ENCODE measurements at regions not wholly inside any gene's neighbourhood (a gene's known extent, or its start where the extent isn't known, plus 50 kb on each side); places are given as distances from the start of the nearest gene placed in this dataset.

DNA sequence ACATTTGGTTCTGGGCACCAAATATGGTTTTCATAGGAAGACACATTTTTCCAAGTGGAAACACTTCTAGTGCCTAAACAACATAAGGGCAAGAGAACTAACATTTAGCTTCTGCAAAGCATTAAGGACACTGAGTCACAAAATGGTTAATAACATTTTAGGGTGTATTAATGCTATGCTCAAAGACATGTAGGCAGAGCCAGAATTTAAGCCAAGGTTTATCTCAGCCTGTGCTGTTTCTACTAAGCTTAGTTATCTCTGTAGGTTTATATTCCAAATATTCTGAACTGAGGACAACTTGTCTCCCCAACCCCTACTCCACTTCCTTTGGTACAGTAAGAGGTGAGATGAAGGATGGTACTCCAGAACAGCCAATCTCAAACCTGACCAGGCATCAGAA is 54.1 kb upstream of the AKAP13 start:
- Histone ChIP-seq H3K14ac (replicated peaks; ENCODE audit: low read depth, low read length) (no peak overlapping the region), H4K91ac (ENCODE audit: insufficient read depth, low read depth, low read length) (no peak overlapping the region), H3K23ac (ENCODE audit: low read depth, low read length) (no peak overlapping the region), H2BK15ac (ENCODE audit: low read depth, low read length) (no peak overlapping the region), H3K9me1 (ENCODE audit: insufficient read depth, low read length) (no peaks in the 10 kb centered on the region; the same call in 1 of the 2 replicates), H4K8ac (ENCODE audit: low read depth in 2 of 2, low read length in 2 of 2) (no peak overlapping the region), H2BK120ac (ENCODE audit: low read depth, low read length) (peak overlapping the region; percentile 14; the same call in 1 of the 2 replicates), H3K4me1 (ENCODE audit: control insufficient read depth, insufficient read depth, low read length) (peaks cover 7% of the 10 kb centered on the region), H3K27ac (ENCODE audit: insufficient read depth, low read length) (no peak overlapping the region), H3K9me3 (ENCODE audit: control insufficient read depth, insufficient read depth, low read length) (0 out of 2 replicates have a peak, but pooled peaks cover 3% of the 10 kb centered on the region), H3K56ac (ENCODE audit: extremely low read depth, insufficient read depth, low read length) (no peak overlapping the region), H2AK5ac (ENCODE audit: low read depth, low read length) (no peak overlapping the region), H2BK20ac (ENCODE audit: low read depth, low read length) (no peak overlapping the region), H4K5ac (ENCODE audit: low read depth, low read length) (no peak overlapping the region), H2AK9ac (replicated peaks; ENCODE audit: low read depth, low read length, poor library complexity) (no peak overlapping the region), H3K4ac (ENCODE audit: low read depth, low read length) (no peak overlapping the region), H2BK5ac (ENCODE audit: low read depth, low read length, poor library complexity, severe bottlenecking) (no peak overlapping the region), H4K20me1 (ENCODE audit: insufficient read depth, low read length) (no peaks in the 10 kb centered on the region), H3K9ac (ENCODE audit: low read depth, low read length) (no peak overlapping the region), H3K18ac (ENCODE audit: low read depth, low read length) (no peak overlapping the region), H3K36me3 (ENCODE audit: control insufficient read depth, insufficient read depth, low read length) (no peaks in the 10 kb centered on the region), H3K79me1 (ENCODE audit: low read depth in 1 of 2, low read length in 2 of 2) (peaks cover 0 to 4% of the 10 kb centered on the region in 2 experiments; a peak in 2 of 4 replicates), H3K27me3 (ENCODE audit: control insufficient read depth, insufficient read depth, low read length) (no peaks in the 10 kb centered on the region), H3K4me2 (ENCODE audit: low read depth, low read length) (no peak overlapping the region), H3K4me3 (ENCODE audit: insufficient read depth, low read depth, low read length) (no peak overlapping the region), H2AFZ (replicated peaks; ENCODE audit: low read length, poor library complexity) (no peak overlapping the region)
- in situ Hi-C loops (cut with MboI; ENCODE audit: low sequenced_read_pairs) (no loop called here), dilution Hi-C loops (cut with HindIII; ENCODE audit: low sequenced_read_pairs, unreplicated experiment) (no loop called here), intact Hi-C loops (cut with micrococcal nuclease) (no loop called here)
- no peak for TF ChIP-seq MAZ (IDR thresholded peaks at IDR 0.05; ENCODE audit: borderline replicate concordance, low read depth, low read length)
- no peak for TF ChIP-seq MXI1 (IDR thresholded peaks at IDR 0.05; ENCODE audit: borderline replicate concordance, low read depth, low read length)
- TF ChIP-seq SMC3 (IDR thresholded peaks at IDR 0.05; ENCODE audit: low read depth, low read length) = no peak
- no peak for TF ChIP-seq NFE2L2 (IDR thresholded peaks at IDR 0.05; ENCODE audit: low read depth, low read length)
- no peak for TF ChIP-seq CHD1 (IDR thresholded peaks at IDR 0.05; ENCODE audit: low read depth, low read length)
- no peak for TF ChIP-seq POLR2A (IDR thresholded peaks at IDR 0.05; ENCODE audit: low read depth, low read length)
- no peak for TF ChIP-seq RAD21 (IDR thresholded peaks at IDR 0.05; ENCODE audit: low read length)
- BruUV-seq (replicated peaks) = no TSS peak
- no peak for ATAC-seq (ENCODE audit: low read depth)
- CTCF ChIA-PET = interaction anchor here (1.3 kb wide), 1 partner anchor 8 kb away, joined by 3 read pairs; no protein-coding TSS in a partner anchor
- no peak for DNase-seq
- POLR2A ChIA-PET (ENCODE audit: unreplicated experiment) = no interaction called here

Data from IMR-90 (cell line).